Globus pallidus (tissue), 1 donor: ENCODE measurements at regions not wholly inside any gene's neighbourhood (a gene's known extent, or its start where the extent isn't known, plus 50 kb on each side); places are given as distances from the start of the nearest gene placed in this dataset.
"Not testable (repeated sequence)": the region's sequence is repeated elsewhere in the genome, so short reads cannot be mapped to it uniquely, and the experiment has no call there.

Source experiments
- DNase-seq: peaks from one replicate; pipeline ENCODE4 v3.0.0-alpha.2; 2015; ENCODE audit warnings: low spot score

DNA sequence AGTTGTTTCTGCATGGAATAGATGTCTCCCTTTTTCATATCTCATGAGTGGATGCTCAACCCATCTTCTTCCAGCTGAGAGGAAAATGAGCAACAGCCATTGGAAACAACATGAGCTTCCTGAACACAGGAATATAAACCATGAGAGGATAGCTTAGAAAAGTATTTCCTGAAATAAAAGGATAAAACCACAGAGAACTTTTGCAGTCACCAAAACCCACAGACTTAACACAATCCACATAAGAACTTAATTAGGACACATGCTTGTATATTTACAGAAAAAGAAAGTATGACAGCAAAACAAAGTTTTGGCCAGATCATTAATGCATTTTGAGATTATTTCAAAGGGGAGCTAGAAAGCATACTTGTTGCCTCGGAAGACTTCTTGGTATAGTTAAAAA, 180.5 kb upstream of the RASGRP1 start:
- DNase-seq: no peak

DNA sequence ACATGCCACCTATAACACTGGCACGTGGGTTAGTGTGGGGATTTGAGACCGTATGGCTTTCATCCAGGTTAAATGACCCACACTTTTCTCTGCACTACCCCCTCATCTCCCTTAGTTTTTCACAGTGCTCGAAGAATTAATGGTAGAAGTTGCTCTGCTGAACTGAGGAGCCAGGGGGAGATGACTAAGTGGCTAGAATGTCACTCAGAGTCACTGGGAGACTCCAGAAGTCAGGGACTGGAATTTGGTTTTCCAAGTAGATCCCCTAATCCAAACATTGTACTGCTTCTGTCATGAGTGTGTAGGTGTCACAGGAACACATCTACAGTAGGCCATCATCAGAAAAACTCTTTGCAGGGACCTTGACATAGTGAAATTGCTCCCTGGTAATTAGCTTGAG, 181.0 kb upstream of the RASGRP1 start:
- no peak for DNase-seq

DNA sequence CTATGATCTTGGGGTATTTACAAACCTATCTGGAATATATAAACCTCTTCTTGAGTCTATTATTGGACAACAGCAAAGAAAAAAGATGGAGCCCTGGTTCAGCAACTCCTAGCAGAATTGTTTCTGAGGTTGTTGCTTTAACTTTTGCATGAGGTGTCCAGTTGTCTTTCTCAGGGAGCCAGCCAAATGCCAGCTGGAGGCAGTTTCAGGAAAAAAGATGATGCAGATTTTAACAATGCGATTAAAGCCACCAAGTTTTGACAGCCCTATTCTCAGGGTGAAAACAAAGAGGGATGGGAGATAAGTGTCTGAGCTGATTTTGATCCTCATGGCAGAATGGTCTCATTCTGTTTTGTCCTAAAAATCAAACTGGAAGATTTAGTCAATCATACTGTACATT, 181.6 kb upstream of the RASGRP1 start:
- DNase-seq: no peak

DNA sequence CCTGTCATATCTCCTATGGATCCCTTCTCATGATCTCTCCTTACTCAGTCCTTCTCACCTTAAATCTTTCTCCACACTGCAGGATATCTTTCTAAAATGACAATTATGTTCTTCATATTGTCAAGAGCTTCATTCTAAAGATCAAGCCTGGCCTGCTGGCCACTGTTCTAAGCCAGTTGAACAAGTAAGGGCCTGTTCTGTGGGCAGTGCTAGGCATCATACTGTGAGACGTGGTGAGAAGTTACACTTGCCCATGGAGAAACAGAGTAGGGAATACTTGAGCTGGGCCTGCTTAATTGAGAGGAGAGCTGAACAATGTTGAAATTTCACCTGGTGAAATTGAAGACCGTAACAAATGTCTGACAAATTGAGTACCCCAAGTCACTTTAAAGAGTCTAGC, 184.1 kb upstream of the RASGRP1 start:
- no peak for DNase-seq

DNA sequence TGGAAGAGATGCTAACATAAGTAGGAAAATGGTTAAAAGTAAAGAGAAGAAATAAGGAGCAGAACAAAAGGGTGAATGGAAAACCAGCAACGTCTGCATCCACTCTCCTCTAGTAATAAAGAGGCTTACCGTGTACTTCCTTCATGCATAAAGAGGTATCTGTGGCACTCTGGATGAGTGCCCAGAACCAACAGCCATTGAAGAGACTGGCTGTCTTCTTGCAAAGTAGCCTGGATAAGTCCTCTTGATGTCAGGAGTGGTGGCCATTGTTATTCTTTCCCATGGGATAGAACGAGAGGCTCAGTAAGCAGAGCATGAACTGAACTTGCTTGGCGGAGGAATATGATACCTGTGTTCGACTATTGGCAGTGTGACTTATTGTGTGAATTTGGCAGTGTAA, 186.2 kb upstream of the RASGRP1 start:
- no peak for DNase-seq

DNA sequence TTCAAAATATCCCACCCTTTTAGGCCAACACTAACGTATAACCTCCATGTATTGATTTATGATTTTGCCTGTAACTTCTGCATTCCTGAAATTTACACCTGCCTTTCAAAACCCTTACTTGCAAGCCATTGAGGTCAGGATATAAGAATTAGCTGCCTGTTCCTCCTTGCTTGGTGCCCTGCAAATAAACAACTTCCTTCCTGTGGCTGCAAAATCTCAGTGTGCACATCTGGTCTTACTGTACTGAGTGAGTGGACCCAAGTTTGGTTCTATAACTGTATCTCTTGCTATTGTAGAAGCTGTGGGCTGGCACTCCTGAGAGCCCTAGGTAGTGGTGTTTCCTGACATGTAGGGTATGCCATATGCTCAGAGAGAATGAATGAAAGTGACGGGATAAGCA, 191.1 kb upstream of the RASGRP1 start:
- DNase-seq: no peak

DNA sequence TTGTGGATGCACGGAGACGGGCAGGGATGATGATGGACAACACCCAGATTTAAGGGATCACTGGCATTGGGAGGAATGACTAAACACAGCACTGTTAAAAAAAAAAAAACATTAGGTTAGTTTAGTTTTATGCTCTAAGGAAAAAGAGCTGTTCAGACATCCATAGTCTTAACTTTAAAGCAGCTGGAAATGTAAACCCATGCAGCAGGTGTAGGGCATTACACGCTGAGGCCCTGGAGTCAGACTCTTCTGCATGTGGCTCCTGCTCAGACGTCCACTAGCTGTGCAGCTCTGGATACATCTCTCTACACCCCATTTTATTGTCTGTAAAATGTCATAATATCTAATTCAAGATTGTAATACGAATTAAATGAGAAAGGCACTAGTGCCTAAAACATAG, 191.8 kb upstream of the RASGRP1 start:
- DNase-seq: no peak

DNA sequence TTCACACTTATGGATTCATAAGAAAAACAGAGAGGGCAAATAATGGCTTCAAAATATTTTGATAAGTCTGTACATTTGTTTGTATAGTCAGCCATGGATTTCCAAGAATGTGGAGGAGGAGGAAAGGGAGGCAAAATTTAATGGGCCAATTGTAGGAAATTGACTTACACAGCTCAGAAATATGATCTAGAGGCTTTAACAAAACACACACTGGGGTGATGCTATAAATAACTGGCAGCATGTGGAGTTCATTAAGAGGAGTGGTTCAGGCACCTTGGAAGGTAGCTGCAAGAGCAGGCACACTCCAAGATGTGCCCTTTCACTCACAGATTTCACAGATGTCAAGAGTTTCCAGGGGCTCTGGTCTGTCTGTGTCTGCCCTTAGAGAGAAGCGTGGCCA, 193.4 kb upstream of the RASGRP1 start:
- DNase-seq: no peak

DNA sequence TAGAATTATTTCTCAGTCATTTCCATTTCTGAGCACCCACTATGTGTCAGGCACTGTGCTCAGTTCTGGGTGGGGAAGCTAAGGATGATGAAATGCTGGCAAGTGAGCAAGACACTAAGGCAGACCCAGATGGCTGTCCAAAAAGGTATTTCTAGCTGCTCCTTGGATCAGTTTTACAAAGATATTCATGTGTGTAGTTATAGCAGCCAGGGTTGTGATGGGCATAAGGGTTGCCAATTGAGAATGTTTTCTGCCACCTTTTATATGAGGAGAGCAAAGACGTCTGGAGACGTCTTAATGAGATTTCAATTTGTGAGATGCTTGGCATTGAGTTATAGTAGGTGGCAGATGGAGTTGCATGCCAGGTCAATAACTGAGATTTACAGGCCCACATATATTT, 197.1 kb upstream of the RASGRP1 start:
- no peak for DNase-seq

DNA sequence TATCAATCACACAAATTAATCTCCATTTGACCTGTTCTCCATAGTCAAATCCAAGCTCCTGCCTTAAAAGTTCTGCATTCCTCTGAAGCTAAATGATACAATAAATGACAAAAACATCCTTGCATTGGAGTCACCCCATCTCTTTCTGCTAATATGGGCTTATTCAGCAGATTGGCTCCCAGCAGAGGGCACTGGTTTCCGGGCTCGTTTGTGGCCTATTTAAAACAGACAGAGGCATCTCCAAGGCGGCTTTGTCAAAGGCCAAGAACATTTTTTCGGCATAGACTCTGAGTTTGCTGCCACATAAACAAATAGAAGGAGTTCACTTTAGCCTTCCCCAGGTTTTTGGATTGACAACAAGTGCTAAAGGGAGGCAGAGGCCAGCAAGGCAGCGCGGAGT, 204.4 kb upstream of the RASGRP1 start:
- DNase-seq: no peak

DNA sequence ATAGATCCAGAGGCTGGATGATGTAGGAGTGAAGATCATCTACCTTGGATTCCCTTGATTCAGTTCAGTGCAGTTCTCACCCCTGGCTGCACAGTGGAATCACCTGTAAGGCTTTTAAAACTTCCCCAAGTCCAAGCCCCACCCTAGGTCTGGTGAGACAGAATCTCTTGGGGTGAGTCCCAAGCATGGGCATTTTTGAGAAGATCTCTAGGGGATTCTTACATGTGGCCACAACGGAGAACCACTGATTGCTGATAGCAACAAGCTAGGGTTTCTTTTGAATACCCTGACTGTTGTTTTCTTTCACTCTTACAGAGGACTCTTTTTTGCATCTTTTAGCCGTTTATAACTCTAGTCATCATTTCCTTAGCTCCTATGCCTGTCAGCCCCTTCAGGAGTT, 204.9 kb upstream of the RASGRP1 start:
- no peak for DNase-seq

DNA sequence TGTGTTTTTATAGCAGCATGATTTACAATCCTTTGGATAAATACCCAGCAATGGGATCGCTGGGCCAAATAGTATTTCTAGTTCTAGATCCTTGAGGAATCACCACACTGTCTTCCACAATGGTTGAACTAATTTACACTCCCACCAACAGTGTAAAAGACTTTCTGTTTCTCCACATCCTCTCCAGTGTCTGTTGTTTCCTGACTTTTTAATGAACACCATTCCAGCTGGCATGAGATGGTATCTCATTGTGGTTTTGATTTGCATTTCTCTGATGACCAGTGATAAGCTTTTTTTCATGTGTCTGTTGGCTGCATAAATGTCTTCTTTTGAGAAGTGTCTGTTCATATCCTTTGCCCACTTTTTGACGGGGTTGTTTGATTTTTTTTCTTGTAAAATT, 209.5 kb upstream of the RASGRP1 start:
- DNase-seq: not testable (repeated sequence)

DNA sequence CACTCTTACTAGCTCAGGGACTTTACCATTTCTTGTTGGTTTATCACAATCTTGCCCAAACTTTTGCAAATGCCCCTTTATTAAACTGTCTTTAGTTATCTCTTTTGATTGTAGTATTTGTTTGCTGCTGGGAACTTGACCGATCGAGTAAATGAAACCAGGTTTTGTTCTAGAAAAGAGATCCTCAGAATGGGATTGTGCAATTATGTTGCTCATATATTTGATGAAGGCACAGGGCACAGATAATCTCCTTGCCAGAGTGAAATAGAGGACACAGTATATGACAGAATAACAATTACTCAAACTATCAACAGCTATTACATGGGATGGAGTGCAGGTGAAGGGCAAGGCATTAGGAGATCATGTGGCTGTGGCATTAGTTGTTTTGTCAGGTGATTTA, 216.6 kb upstream of the RASGRP1 start:
- DNase-seq: no peak

DNA sequence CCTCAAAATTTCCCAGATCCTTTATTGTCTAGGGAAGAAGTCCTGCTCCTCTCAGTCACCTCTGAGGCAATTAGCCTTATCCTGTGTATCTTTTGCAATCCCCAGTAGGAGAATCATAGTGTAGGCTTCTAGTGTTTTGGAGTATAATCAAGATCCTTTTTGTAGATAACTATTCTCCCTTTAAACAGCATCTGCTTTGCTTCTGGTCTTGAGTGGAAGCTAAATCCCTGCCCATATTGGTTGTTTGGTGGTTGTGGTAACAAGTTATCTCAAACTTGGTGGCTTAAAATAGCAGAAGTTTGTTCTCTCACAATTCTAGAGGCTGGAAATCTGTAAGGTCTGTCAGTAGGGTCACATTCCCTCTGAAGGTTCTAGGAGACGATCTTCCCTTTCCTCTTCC, 217.5 kb upstream of the RASGRP1 start:
- no peak for DNase-seq

DNA sequence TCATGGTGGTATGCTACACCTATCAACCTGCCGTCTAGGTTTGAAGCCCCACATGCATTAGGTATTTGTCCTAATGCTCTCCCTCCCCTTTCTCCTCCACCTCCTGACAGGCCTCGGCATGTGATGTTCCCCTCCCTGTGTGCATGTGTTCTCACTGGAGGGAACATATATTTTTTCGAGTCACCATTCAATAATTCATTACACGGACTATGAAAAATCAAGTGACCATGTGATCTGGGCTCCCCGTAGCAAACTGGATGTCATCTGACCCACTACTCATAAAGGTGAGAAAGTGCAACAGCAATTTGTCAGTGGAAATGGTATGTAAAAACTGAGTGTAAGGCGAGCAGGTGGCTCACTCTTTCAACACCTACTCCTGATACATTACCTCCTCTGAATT, 224.3 kb upstream of the RASGRP1 start:
- no peak for DNase-seq

DNA sequence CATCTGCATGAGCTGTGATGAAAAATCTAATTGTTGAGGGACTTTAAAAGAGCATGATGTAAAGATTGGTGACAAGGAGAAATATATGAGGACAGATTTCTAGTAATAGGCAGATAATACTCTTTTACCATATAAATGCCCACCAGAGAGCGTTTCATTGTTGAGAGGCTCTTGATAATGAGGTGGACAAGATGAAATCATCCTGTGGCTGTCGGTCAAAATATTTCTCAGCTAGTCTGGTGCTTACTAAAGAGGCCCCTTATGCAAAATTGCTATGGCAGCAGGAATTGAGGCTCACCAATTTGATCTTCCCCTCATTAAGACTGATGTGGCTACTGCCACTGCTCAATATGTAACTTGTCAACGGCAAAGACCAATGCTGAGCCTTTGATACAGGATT, 225.0 kb upstream of the RASGRP1 start:
- no peak for DNase-seq

DNA sequence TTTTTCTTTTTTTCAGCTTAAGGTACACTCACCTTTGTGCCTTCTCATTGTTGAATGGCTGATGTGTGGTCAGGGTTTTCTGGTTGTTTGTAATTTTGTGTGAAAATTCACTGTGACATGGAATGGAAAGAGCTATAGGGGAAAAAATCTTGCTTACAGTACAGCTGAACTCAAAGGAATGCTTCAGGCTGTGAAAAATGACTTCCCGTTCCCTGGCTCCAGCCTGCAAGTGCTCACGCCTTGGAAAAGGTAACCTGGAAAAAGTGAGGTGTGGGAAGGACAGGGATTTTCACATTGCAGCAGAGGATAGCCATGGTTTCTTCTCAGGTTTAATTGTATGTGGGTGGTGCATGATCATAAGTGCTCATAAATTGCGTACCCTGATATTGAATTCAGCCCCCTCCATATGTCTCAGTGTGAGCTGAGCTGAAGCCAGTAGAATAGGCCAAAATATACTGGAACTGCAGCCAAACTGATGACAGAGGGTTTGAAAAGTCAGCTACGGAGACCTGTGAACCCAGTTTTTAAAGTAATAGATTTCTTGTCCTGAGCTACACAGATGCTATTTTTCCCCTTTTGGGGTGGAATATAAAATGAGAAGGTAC, 228.7 kb upstream of the RASGRP1 start:
- no peak for DNase-seq

DNA sequence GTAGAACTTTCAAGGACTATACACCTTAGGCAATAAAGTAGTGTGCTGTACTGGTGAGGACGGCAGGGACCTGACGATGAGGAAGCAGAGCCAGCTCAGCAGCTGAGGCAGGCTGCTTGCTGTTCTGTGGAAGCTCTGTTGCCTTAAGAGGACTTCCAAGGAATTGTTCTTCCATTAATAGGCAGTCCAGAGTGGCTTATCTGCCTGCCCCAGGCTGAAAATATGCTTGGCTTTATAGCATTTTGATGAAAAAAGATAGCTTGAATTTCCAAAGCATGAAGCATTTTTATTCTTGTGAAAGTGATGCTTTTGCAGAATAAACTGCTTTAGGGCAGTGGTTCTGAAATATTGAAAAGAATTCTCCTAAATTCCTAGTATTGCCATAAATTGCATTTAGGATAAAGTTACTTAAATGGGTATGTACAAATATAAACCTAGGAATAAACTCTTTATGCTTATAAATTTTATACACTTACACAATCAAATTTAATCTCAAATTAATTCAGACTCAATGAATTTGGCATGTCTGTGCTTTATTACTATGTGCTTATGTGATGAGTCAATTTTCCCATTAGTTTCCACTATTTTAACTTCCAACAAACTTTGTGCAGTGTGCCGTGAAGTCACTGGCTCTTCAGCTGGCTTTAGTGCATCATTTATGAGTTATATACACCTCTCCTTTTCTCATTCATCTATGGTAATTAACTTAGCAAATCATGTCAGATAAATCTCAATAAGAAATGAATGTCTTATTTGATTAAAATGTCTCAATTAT, 231.0 kb upstream of the RASGRP1 start:
- no peak for DNase-seq

DNA sequence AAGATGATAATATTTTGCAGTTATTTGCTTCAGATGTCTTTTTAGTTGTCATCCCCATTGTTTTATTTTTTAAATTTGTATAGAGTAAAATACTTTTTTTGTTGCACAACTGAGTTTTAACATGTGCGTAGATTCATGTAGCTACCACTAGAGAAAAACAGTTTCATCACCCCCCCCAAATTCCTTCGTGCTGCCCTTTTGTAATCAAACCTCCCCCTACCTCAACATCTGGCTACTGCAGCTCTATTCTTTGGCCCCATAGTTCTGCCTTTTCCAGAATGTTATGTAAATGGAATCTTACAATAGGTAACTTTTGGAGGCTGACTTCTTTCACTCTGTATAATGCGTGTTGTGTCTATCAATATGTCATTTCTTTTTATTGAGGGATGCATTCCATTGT, 232.0 kb upstream of the RASGRP1 start:
- DNase-seq: no peak

DNA sequence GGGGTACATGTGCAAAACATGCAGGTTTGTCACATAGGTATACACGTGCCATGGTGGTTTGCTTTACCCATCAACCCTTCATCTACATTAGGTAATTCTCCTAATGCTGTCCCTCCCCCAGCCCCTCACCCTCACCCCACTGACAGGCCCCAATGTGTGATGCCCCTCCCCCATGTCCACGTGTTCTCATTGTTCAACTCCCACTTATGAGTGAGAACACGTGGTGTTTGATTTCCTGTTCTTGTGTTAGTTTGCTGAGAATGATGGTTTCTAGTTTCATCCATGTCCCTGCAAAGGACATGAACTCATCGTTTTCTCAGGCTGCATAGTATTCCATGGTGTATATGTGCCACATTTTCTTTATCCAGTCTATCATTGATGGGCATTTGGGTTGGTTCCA, 232.9 kb upstream of the RASGRP1 start:
- DNase-seq: not testable (repeated sequence)

DNA sequence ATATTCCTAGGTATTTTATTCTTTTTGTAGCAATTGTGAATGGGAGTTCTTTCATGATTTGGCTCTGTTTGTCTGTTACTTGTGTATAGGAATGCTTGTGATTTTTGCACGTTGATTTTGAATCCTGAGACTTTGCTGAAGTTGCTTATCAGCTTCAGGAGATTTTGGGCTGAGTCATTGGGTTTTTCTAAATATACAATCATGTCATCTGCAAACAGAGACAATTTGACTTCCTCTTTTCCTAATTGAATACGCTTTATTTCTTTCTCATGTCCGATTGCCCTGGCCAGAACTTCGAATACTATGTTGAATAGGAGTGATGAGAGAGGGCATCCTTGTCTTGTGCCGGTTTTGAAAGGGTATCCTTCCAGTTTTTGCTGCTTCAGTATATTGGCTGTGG, 234.6 kb upstream of the RASGRP1 start:
- DNase-seq: not testable (repeated sequence)

DNA sequence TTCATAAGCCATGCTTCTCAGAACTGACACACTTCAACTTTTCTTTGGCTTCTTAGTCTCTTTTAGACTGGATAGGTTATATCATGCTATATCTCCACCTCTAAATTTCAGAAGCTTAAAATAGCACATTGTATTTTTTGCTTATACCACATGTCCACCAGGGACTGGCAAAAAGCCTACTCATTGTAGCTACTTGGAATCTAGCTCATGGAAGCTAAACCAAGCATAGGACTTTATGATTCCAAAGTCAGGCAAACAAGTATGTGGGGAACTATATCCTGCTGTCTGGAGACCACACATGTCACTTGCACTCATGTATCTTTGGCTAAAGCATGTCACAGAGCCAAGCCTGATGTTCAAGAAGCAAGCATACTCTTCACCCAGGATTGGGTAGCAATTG, 245.0 kb upstream of the RASGRP1 start:
- DNase-seq: no peak

DNA sequence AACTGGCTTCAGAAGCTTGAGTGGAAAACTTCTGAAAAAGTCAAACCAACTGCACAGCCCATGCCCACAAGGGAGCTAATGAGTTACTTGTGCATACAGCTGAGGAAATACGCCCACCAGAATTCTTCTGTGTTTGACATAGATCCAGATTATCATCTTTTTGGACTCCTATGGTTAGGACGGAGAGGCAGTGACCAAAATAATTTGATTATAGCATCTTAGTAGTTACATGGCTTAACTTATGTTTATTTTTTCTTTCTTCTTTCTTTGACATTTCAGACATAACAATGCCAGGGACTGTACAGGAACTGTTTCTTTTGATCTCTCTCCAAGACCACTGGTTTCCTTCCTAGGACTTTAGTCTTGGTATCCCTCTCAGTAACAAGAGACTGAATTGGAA, 246.1 kb upstream of the RASGRP1 start:
- DNase-seq: no peak

DNA sequence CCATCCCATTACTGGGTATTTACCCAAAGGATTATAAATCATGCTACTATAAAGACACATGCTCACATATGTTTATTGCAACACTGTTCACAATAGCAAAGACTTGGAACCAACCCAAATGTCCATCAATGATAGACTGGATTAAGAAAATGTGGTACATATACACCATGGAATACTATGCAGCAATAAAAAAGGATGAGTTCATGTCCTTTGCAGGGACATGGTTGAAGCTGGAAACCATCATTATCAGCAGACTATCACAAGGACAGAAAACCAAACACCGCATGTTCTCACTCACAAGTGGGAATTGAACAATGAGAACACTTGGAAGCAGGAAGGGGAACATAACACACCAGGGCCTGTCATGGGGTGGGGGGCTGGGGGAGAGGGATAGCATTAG, 249.6 kb upstream of the RASGRP1 start:
- DNase-seq: not testable (repeated sequence)
